H9 (cell line): ENCODE measurements at regions not wholly inside any gene's neighbourhood (a gene's known extent, or its start where the extent isn't known, plus 50 kb on each side); places are given as distances from the start of the nearest gene placed in this dataset.

ENCODE experiments used
- DNase-seq: peaks from one replicate; pipeline ENCODE4 v3.0.0-alpha.2; 2017
- H2AFZ ChIP-seq: one replicate; pipeline ENCODE4 v1.6.1; 2013; ENCODE audit warnings: mild to moderate bottlenecking, low read length, control low read depth, moderate library complexity
- H2AK5ac ChIP-seq: 2 replicates; pipeline ENCODE4 v1.6.1; 2013; ENCODE audit warnings: low read length, control low read depth, mixed read lengths; ENCODE audit not compliant: insufficient read length
- H2BK120ac ChIP-seq: one replicate; pipeline ENCODE4 v1.6.1; 2013; ENCODE audit warnings: low read depth, mild to moderate bottlenecking, low read length, control low read depth, inconsistent platforms; ENCODE audit not compliant: poor library complexity, severe bottlenecking
- H2BK12ac ChIP-seq: 2 replicates; pipeline ENCODE4 v1.6.1; 2013; ENCODE audit warnings: low read length, control low read depth, mixed read lengths, low read depth; ENCODE audit not compliant: insufficient read length
- H2BK15ac ChIP-seq: 2 replicates; pipeline ENCODE4 v1.6.1; 2013; ENCODE audit warnings: low read depth, low read length, control low read depth
- H2BK20ac ChIP-seq: one replicate; pipeline ENCODE4 v1.6.1; 2013; ENCODE audit warnings: low read depth, mild to moderate bottlenecking, low read length, control low read depth, inconsistent platforms; ENCODE audit not compliant: poor library complexity, severe bottlenecking
- H2BK5ac ChIP-seq: 2 replicates; pipeline ENCODE4 v1.6.1; 2013; ENCODE audit warnings: low read length, control low read depth, mixed read lengths; ENCODE audit not compliant: insufficient read length
- H3K14ac ChIP-seq: 2 replicates; pipeline ENCODE4 v1.6.1; 2013; ENCODE audit warnings: low read length, control low read depth; ENCODE audit not compliant: insufficient read depth
- H3K18ac ChIP-seq: 2 replicates; pipeline ENCODE4 v1.6.1; 2013; ENCODE audit warnings: low read depth, mild to moderate bottlenecking, mixed read lengths, low read length, control low read depth; ENCODE audit not compliant: insufficient read length
- H3K23ac ChIP-seq: 2 replicates; pipeline ENCODE4 v1.6.1; 2013; ENCODE audit warnings: low read length, control low read depth, mixed read lengths, low read depth; ENCODE audit not compliant: insufficient read length
- H3K23me2 ChIP-seq: 2 replicates; pipeline ENCODE4 v1.6.1; 2013; ENCODE audit warnings: low read depth, mild to moderate bottlenecking, mixed read lengths, low read length, control low read depth; ENCODE audit not compliant: insufficient read length, poor library complexity, severe bottlenecking
- H3K27ac ChIP-seq: 2 replicates; pipeline ENCODE4 v1.5.1; 2013; ENCODE audit warnings: low read length, control low read depth, mixed read lengths, low read depth; ENCODE audit not compliant: insufficient read length
- H3K27me3 ChIP-seq: 2 replicates; pipeline ENCODE4 v1.6.1; 2013; ENCODE audit warnings: low read length, control low read depth, inconsistent platforms; ENCODE audit not compliant: insufficient read depth
- H3K4ac ChIP-seq: 2 replicates; pipeline ENCODE4 v1.6.1; 2013; ENCODE audit warnings: low read depth, mild to moderate bottlenecking, control low read depth, inconsistent platforms, low read length, moderate library complexity
- H3K4me1 ChIP-seq: 2 replicates; pipeline ENCODE4 v1.6.1; 2013; ENCODE audit warnings: low read length, control low read depth, inconsistent platforms; ENCODE audit not compliant: insufficient read depth
- H3K4me2 ChIP-seq: 2 replicates; pipeline ENCODE4 v1.6.1; 2013; ENCODE audit warnings: low read length, control low read depth, mixed read lengths; ENCODE audit not compliant: insufficient read length, insufficient read depth
- H3K56ac ChIP-seq: 2 replicates; pipeline ENCODE4 v1.6.1; 2013; ENCODE audit warnings: low read depth, mild to moderate bottlenecking, mixed read lengths, low read length, control low read depth; ENCODE audit not compliant: insufficient read length
- H3K79me1 ChIP-seq: 2 replicates; pipeline ENCODE4 v1.6.1; 2013; ENCODE audit warnings: low read depth, mild to moderate bottlenecking, moderate library complexity, low read length, control low read depth, inconsistent platforms; ENCODE audit not compliant: insufficient read depth, poor library complexity, severe bottlenecking
- H3K79me2 ChIP-seq: 2 replicates; pipeline ENCODE4 v1.6.1; 2013; ENCODE audit warnings: low read length, control low read depth, inconsistent platforms; ENCODE audit not compliant: insufficient read depth
- H3K9ac ChIP-seq: 2 replicates; pipeline ENCODE4 v1.6.1; 2013; ENCODE audit warnings: low read length, control low read depth, mixed read lengths; ENCODE audit not compliant: insufficient read length; ENCODE audit errors: extremely low read depth
- H3K9me3 ChIP-seq: one replicate; pipeline ENCODE4 v1.6.1; 2013; ENCODE audit warnings: low read depth, low read length, inconsistent platforms; ENCODE audit not compliant: control insufficient read depth
- H3T11ph ChIP-seq: one replicate; pipeline ENCODE4 v1.6.1; 2013; ENCODE audit warnings: mild to moderate bottlenecking, low read length, control low read depth, inconsistent platforms
- H4K20me1 ChIP-seq: one replicate; pipeline ENCODE4 v1.6.1; 2013; ENCODE audit not compliant: control insufficient read depth, insufficient read length, insufficient read depth
- H4K5ac ChIP-seq: 2 replicates; pipeline ENCODE4 v1.6.1; 2013; ENCODE audit warnings: low read depth, mild to moderate bottlenecking, mixed read lengths, low read length, control low read depth; ENCODE audit not compliant: insufficient read length
- H4K8ac ChIP-seq: replicated peaks from 2 replicates; pipeline ENCODE4 v1.6.1; 2013; ENCODE audit warnings: low read length, control low read depth, mixed read lengths, low read depth; ENCODE audit not compliant: insufficient read length
- H4K91ac ChIP-seq: 2 replicates; pipeline ENCODE4 v1.6.1; 2013; ENCODE audit warnings: low read depth, mild to moderate bottlenecking, moderate library complexity, mixed read lengths, low read length, control low read depth; ENCODE audit not compliant: insufficient read length
- H3K27ac Mint-ChIP-seq, 3 experiments: 2 replicates in 2 of 3; 3 replicates in 1 of 3; pipeline ENCODE4 v1.8.0; 2020 to 2021; ENCODE audit warnings: mixed read lengths in 3 of 3, mild to moderate bottlenecking in 1 of 3, moderate library complexity in 1 of 3
- H3K27me3 Mint-ChIP-seq: 2 replicates; pipeline ENCODE4 v1.8.0; 2021; ENCODE audit warnings: low read depth, mild to moderate bottlenecking, moderate library complexity, mixed read lengths
- H3K36me3 Mint-ChIP-seq, 3 experiments: 2 replicates in 2 of 3; 3 replicates in 1 of 3; pipeline ENCODE4 v1.8.0; 2020 to 2021; ENCODE audit warnings: low read depth in 3 of 3, mixed read lengths in 3 of 3; ENCODE audit not compliant: insufficient read depth in 1 of 3
- H3K4me1 Mint-ChIP-seq, 2 experiments: 2 replicates each; pipeline ENCODE4 v1.8.0; 2020; ENCODE audit warnings: mixed read lengths in 2 of 2
- H3K4me3 Mint-ChIP-seq, 2 experiments: 2 replicates in 1 of 2; 3 replicates in 1 of 2; pipeline ENCODE4 v1.8.0; 2020 to 2021; ENCODE audit warnings: mild to moderate bottlenecking in 2 of 2, mixed read lengths in 2 of 2, moderate library complexity in 1 of 2
- H3K9me3 Mint-ChIP-seq, 2 experiments: 2 replicates in 1 of 2; 3 replicates in 1 of 2; pipeline ENCODE4 v1.8.0; 2020; ENCODE audit warnings: mild to moderate bottlenecking in 2 of 2, mixed read lengths in 2 of 2, moderate library complexity in 1 of 2
- CTCF ChIP-seq: fragments of 200-600 bp; sonication (generic); conservative IDR thresholded peaks from 3 replicates; pipeline ENCODE4 v1.8.0; 2021; ENCODE audit warnings: antibody characterized with exemption, mild to moderate bottlenecking
- WGBS: extraction: QIAGEN DNeasy Blood & Tissue Kit; methylation state at CpG from one replicate; pipeline ENCODE4 v1.1.7; 2013; ENCODE audit warnings: missing lambda C conversion rate, low lambda C conversion rate, mixed read lengths; ENCODE audit not compliant: insufficient read length; ENCODE audit errors: extremely low coverage; 5-methylcytosine and 5-hydroxymethylcytosine counted together

- H3K56ac ChIP-seq: no peak overlapping the region
- H3K27me3 Mint-ChIP-seq: peaks cover 2% of the 10 kb centered on the region; the same call in 1 of the 2 replicates
- no peak overlapping the region for H4K8ac ChIP-seq
- H3K79me2 ChIP-seq: no peaks in the 10 kb centered on the region
- no peaks in the 10 kb centered on the region for H4K20me1 ChIP-seq
- no peaks in the 10 kb centered on the region for H3K27me3 ChIP-seq
- no peak overlapping the region for H2BK12ac ChIP-seq
- H2BK5ac ChIP-seq: no peak overlapping the region
- no peaks in the 10 kb centered on the region for H3K4me1 Mint-ChIP-seq
- no peak overlapping the region for H2BK120ac ChIP-seq
- H3K4me1 ChIP-seq: no peaks in the 10 kb centered on the region
- H3K79me1 ChIP-seq: no peaks in the 10 kb centered on the region
- no peaks in the 10 kb centered on the region for H3K23me2 ChIP-seq
- no peak overlapping the region for H3K23ac ChIP-seq
- no peak overlapping the region for H2AFZ ChIP-seq
- H4K5ac ChIP-seq: no peak overlapping the region
- no peak for TF ChIP-seq CTCF
- no peaks in the 10 kb centered on the region for H3K36me3 Mint-ChIP-seq
- no peak overlapping the region for H2BK20ac ChIP-seq
- no peak overlapping the region for H3K4ac ChIP-seq
- no peak overlapping the region for H3K4me3 Mint-ChIP-seq
- no peaks in the 10 kb centered on the region for H3K9me3 ChIP-seq
- peaks cover 3% of the 10 kb centered on the region in 2 experiments; a peak in 1 of 5 replicates for H3K9me3 Mint-ChIP-seq
- no peak overlapping the region for H3K9ac ChIP-seq
- no peak overlapping the region for H3K27ac Mint-ChIP-seq
- no peak overlapping the region; the same call in 1 of the 2 replicates for H3K14ac ChIP-seq
- H3K4me2 ChIP-seq: no peak overlapping the region
- no peak overlapping the region for H2AK5ac ChIP-seq
- no CpG with 5 or more reads among the region's 2 CpGs for WGBS
- H3K27ac ChIP-seq: no peak overlapping the region
- no peak overlapping the region for H3K18ac ChIP-seq
- no peak overlapping the region for H3T11ph ChIP-seq
- H2BK15ac ChIP-seq: no peak overlapping the region
- no peak for DNase-seq
- no peak overlapping the region for H4K91ac ChIP-seq
These were observed 162.1 kb downstream of the SNX18 start for GRCh38 chr5:54679686-54680085.
